HCT116 (cell line): ENCODE measurements at regions not wholly inside any gene's neighbourhood (a gene's known extent, or its start where the extent isn't known, plus 50 kb on each side); places are given as distances from the start of the nearest gene placed in this dataset.

Source experiments
- ATAC-seq: fragments of 200-7000 bp; cut with Tn5 transposase; 2 replicates; pipeline ENCODE4 v1.9.1; 2020; ENCODE audit warnings: mild to moderate bottlenecking, moderate library complexity
- BruUV-seq: library from RNA; stranded (reverse); fragments of 400-500 nt; replicated peaks from 2 replicates; lab custom pipeline; 2021; lab: Mats Ljungman, UMichigan
- CTCF ChIA-PET: fragments of 300-600 bp; sonication (Branson Sonifier 250); formaldehyde crosslinking; loops from one replicate; lab custom pipeline; 2021; ENCODE audit warnings: antibody characterized with exemption; lab: Charles Lee
- POLR2A ChIA-PET: fragments of 300-600, 350-600 bp; sonication (Branson Sonifier 250); formaldehyde crosslinking; loops from one replicate; lab custom pipeline; 2021; ENCODE audit warnings: antibody characterized with exemption; lab: Charles Lee
- RAD21 ChIA-PET, 2 experiments: fragments of 300-600 bp; sonication (Branson Sonifier 250); formaldehyde crosslinking; loops; one replicate each; lab custom pipeline; 2023; ENCODE audit warnings: low total read pairs in 2 of 2; ENCODE audit not compliant: uncharacterized antibody in 2 of 2, unreplicated experiment in 2 of 2, low non-redundant PET in 1 of 2; lab: Charles Lee
- DNase-seq: peaks from one replicate; pipeline ENCODE4 v3.0.0-alpha.2; 2010; ENCODE audit warnings: low read depth, low spot score
- H2AFZ ChIP-seq: fragments of 200-600 bp; shearing (Covaris generic), sonication (generic); 2 replicates; pipeline ENCODE4 v1.6.1; 2017; ENCODE audit warnings: low read depth, mixed run types, mixed read lengths, antibody characterized with exemption, low read length; ENCODE audit not compliant: poor library complexity, severe bottlenecking
- H3K27ac ChIP-seq: 2 replicates; pipeline ENCODE4 v1.5.1; 2012; ENCODE audit warnings: low read depth, low read length
- H3K27me3 ChIP-seq: fragments of 200-600 bp; sonication (generic); 2 replicates; pipeline ENCODE4 v1.6.1; 2016; ENCODE audit warnings: mixed run types, low read length, mixed read lengths; ENCODE audit not compliant: insufficient read depth
- H3K36me3 ChIP-seq, 2 experiments: fragments of 200-500 bp in 1 of 2; fragments of 200-600 bp in 1 of 2; sonication (Bioruptor generic) in 1 of 2; sonication (generic) in 1 of 2; 2 replicates each; pipeline versions ENCODE4 v1.5.1 to v1.6.1; 2014 to 2016; ENCODE audit warnings: low read length in 2 of 2, inconsistent platforms in 1 of 2, mixed read lengths in 1 of 2, mixed run types in 1 of 2; ENCODE audit not compliant: insufficient read depth in 2 of 2, control insufficient read depth in 1 of 2
- H3K4me1 ChIP-seq, 2 experiments: fragments of 200-600 bp in 1 of 2; sonication (generic) in 1 of 2; 2 replicates each; pipeline versions ENCODE4 v1.5.1 to v1.6.1; 2012 to 2017; ENCODE audit warnings: low read length in 2 of 2, inconsistent platforms in 1 of 2, mild to moderate bottlenecking in 1 of 2, mixed read lengths in 1 of 2, mixed run types in 1 of 2, moderate library complexity in 1 of 2; ENCODE audit not compliant: insufficient read depth in 2 of 2, control insufficient read depth in 1 of 2
- H3K4me2 ChIP-seq: fragments of 200-600 bp; sonication (generic); 2 replicates; pipeline ENCODE4 v1.6.1; 2017; ENCODE audit warnings: mixed run types, low read length, mixed read lengths
- H3K4me3 ChIP-seq, 2 experiments: fragments of 200-600 bp in 1 of 2; sonication (generic) in 1 of 2; replicated peaks in 1 of 2; 2 replicates each; pipeline ENCODE4 v1.5.1; 2011 to 2016; ENCODE audit warnings: low read length in 2 of 2, control low read depth in 1 of 2, low read depth in 1 of 2, mild to moderate bottlenecking in 1 of 2, mixed read lengths in 1 of 2, mixed run types in 1 of 2
- H3K79me2 ChIP-seq: fragments of 200-600 bp; sonication (generic); 2 replicates; pipeline ENCODE4 v1.6.1; 2017; ENCODE audit warnings: mild to moderate bottlenecking, mixed run types, low read length, moderate library complexity, mixed read lengths; ENCODE audit not compliant: insufficient read depth
- H3K9ac ChIP-seq: fragments of 200-600 bp; sonication (generic); 2 replicates; pipeline ENCODE4 v1.6.1; 2016; ENCODE audit warnings: low read length, mixed read lengths
- H3K9me2 ChIP-seq: fragments of 200-600 bp; sonication (generic), shearing (Covaris generic); 2 replicates; pipeline ENCODE4 v1.6.1; 2017; ENCODE audit warnings: mixed run types, mild to moderate bottlenecking, moderate library complexity; ENCODE audit not compliant: insufficient read depth
- H3K9me3 ChIP-seq, 2 experiments: fragments of 200-500 bp in 1 of 2; fragments of 200-600 bp in 1 of 2; sonication (Bioruptor generic) in 1 of 2; sonication (generic) in 1 of 2; 2 replicates each; pipeline ENCODE4 v1.6.1; 2014 to 2017; ENCODE audit warnings: low read length in 2 of 2, mixed read lengths in 2 of 2, inconsistent platforms in 1 of 2, low read depth in 1 of 2, mild to moderate bottlenecking in 1 of 2, mixed run types in 1 of 2, moderate library complexity in 1 of 2; ENCODE audit not compliant: control insufficient read depth in 1 of 2, insufficient read depth in 1 of 2
- H4K20me1 ChIP-seq: fragments of 200-600 bp; sonication (generic), shearing (Covaris generic); 2 replicates; pipeline ENCODE4 v1.6.1; 2017; ENCODE audit warnings: mixed run types, mild to moderate bottlenecking, moderate library complexity; ENCODE audit not compliant: insufficient read depth
- ATF3 ChIP-seq: IDR thresholded peaks from 2 replicates; pipeline ENCODE4 v1.6.1; 2012
- CBX3 ChIP-seq: IDR thresholded peaks from 2 replicates; pipeline ENCODE4 v1.6.1; 2012; ENCODE audit warnings: low read depth
- CTCF ChIP-seq, 3 experiments: fragments of 200-600 bp in 1 of 3; sonication (generic) in 1 of 3; IDR thresholded peaks in 2 of 3; conservative IDR thresholded peaks in 1 of 3; 2 replicates each; pipeline ENCODE4 v1.5.1; 2012 to 2017; ENCODE audit warnings: low read depth in 2 of 3, low read length in 2 of 3, antibody characterized with exemption in 1 of 3, borderline replicate concordance in 1 of 3, control low read depth in 1 of 3, mild to moderate bottlenecking in 1 of 3, mixed read lengths in 1 of 3, mixed run types in 1 of 3, moderate library complexity in 1 of 3; ENCODE audit not compliant: insufficient read depth in 1 of 3
- EZH2 ChIP-seq: fragments of 200-600 bp; sonication (generic); IDR thresholded peaks from 2 replicates; pipeline ENCODE4 v1.6.1; 2017; ENCODE audit warnings: antibody characterized with exemption, mixed run types
- MAX ChIP-seq: IDR thresholded peaks from 2 replicates; pipeline ENCODE4 v1.6.1; 2012
- RAD21 ChIP-seq: IDR thresholded peaks from 2 replicates; pipeline ENCODE4 v1.6.1; 2012; ENCODE audit warnings: low read depth, mild to moderate bottlenecking
- REST ChIP-seq: IDR thresholded peaks from 2 replicates; pipeline ENCODE4 v1.6.1; 2012; ENCODE audit warnings: low read depth
- SIN3A ChIP-seq: IDR thresholded peaks from 2 replicates; pipeline ENCODE4 v1.6.1; 2012; ENCODE audit warnings: low read depth
- SP1 ChIP-seq: IDR thresholded peaks from 2 replicates; pipeline ENCODE4 v1.6.1; 2012; ENCODE audit warnings: low read depth
- SRF ChIP-seq: IDR thresholded peaks from 2 replicates; pipeline ENCODE4 v1.6.1; 2012; ENCODE audit warnings: low read depth
- intact Hi-C: fragments of 100-400 bp; cut with micrococcal nuclease; formaldehyde crosslinking; loops from 2 replicates; pipeline ENCODE4 v1.10.0; 2022

- TF ChIP-seq REST, result no peak
These were observed 173.4 kb upstream of the HMCN1 start (continued) for GRCh38 chr1:185560760-185561159.

GRCh38 chr1:185559684-185560331 lies 174.4 kb upstream of the HMCN1 start:
- H3K27me3 ChIP-seq, result no peaks in the 10 kb centered on the region
- H3K4me1 ChIP-seq, result no peaks in the 10 kb centered on the region
- H3K36me3 ChIP-seq, result no peaks in the 10 kb centered on the region
- H3K4me2 ChIP-seq, result no peak overlapping the region
- intact Hi-C loops, result no loop called here
- no TSS peak for BruUV-seq
- H3K27ac ChIP-seq, result no peak overlapping the region
- ChIA-PET RAD21 (interaction anchor here in 1 of 2 experiments (1.2 kb wide), 1 partner anchor 243 kb away, joined by 3 read pairs; the partner anchor contains the start of gene IVNS1ABP), POLR2A (no interaction called here), CTCF (interaction anchor here (0.5 to 2.3 kb wide), 8 partner anchors 12 to 475 kb away, joined by 3 to 8 read pairs (median 3); partner anchors contain the start of gene IVNS1ABP)
- H3K79me2 ChIP-seq, result no peaks in the 10 kb centered on the region
- ATAC-seq (peak; percentile 90), DNase-seq (peak; percentile 31)
- H3K9me2 ChIP-seq, result no peaks in the 10 kb centered on the region
- H3K4me3 ChIP-seq, result no peak overlapping the region
- H2AFZ ChIP-seq, result no peak overlapping the region
- TF ChIP-seq SRF (no peak), CBX3 (no peak), CTCF (IDR thresholded peaks at IDR 0.05 in 2 of 3, conservative IDR thresholded peaks at IDR 0.05 in 1 of 3; ENCODE audit: borderline replicate concordance in 1 of 3, insufficient read depth in 1 of 3, low read depth in 2 of 3, low read length in 2 of 3) (peak; percentile 24 to 39 (median 27); a peak in 3 of 6 replicates), MAX (no peak), SP1 (no peak), ATF3 (no peak), SIN3A (no peak), EZH2 (no peak), RAD21 (peak; percentile 57)
- H3K9me3 ChIP-seq, result no peaks in the 10 kb centered on the region
- H3K9ac ChIP-seq, result no peak overlapping the region
- H4K20me1 ChIP-seq, result no peaks in the 10 kb centered on the region
